ENCODE measurements at regions not wholly inside any gene's neighbourhood (a gene's known extent, or its start where the extent isn't known, plus 50 kb on each side); places are given as distances from the start of the nearest gene placed in this dataset.

- no peak overlapping the region for H3K9ac ChIP-seq (ENCODE audit: low read length)
- DNase-seq = no peak
Measured at GRCh38 chr10:131739206-131739605, 161.6 kb upstream of the PPP2R2D start.

GRCh38 chr10:131742500-131742951 lies 158.3 kb upstream of the PPP2R2D start:
- Histone ChIP-seq H3K4me3 (ENCODE audit: low read length) (no peak overlapping the region), H3K9me2 (replicated peaks; ENCODE audit: insufficient read depth, low read length) (no peaks in the 10 kb centered on the region), H3K36me3 (replicated peaks; ENCODE audit: insufficient read depth, low read length) (no peaks in the 10 kb centered on the region), H3K4me1 (ENCODE audit: low read length) (no peaks in the 10 kb centered on the region), H3K9ac (ENCODE audit: low read length) (no peak overlapping the region), H2AFZ (ENCODE audit: low read length) (no peak overlapping the region), H3K4me2 (ENCODE audit: low read depth, low read length) (no peak overlapping the region), H3K79me2 (ENCODE audit: low read length) (no peaks in the 10 kb centered on the region), H3K27me3 (replicated peaks; ENCODE audit: insufficient read depth, low read length) (0 out of 2 replicates have a peak, but pooled peaks cover 4% of the 10 kb centered on the region), H3K27ac (ENCODE audit: low read length) (no peak overlapping the region), H3F3A (ENCODE audit: insufficient read depth, low read length) (no peaks in the 10 kb centered on the region), H3K9me3 (replicated peaks; ENCODE audit: insufficient read depth, low read length) (no peaks in the 10 kb centered on the region), H4K20me1 (ENCODE audit: insufficient read depth, low read length) (no peaks in the 10 kb centered on the region)
- TF ChIP-seq EZH2 (optimal IDR thresholded peaks at IDR 0.05; ENCODE audit: low read depth, low read length) (no peak), EZH2phosphoT487 (IDR thresholded peaks at IDR 0.05; ENCODE audit: low read length) (no peak), CTCF (IDR thresholded peaks at IDR 0.05; ENCODE audit: low read length) (no peak)
- no peak for DNase-seq

More at GRCh38 chr10:131739206-131739605, 161.6 kb upstream of the PPP2R2D start:
- Histone ChIP-seq H3F3A (ENCODE audit: insufficient read depth, low read length) (no peaks in the 10 kb centered on the region), H3K4me3 (ENCODE audit: low read length) (no peak overlapping the region), H4K20me1 (ENCODE audit: insufficient read depth, low read length) (no peaks in the 10 kb centered on the region), H3K9me3 (replicated peaks; ENCODE audit: insufficient read depth, low read length) (no peaks in the 10 kb centered on the region), H3K27me3 (replicated peaks; ENCODE audit: insufficient read depth, low read length) (0 out of 2 replicates have a peak, but pooled peaks cover 5% of the 10 kb centered on the region), H3K27ac (ENCODE audit: low read length) (no peak overlapping the region), H3K9me2 (replicated peaks; ENCODE audit: insufficient read depth, low read length) (no peaks in the 10 kb centered on the region), H3K4me2 (ENCODE audit: low read depth, low read length) (no peak overlapping the region), H3K79me2 (ENCODE audit: low read length) (no peaks in the 10 kb centered on the region), H3K4me1 (ENCODE audit: low read length) (no peaks in the 10 kb centered on the region), H2AFZ (ENCODE audit: low read length) (no peak overlapping the region), H3K36me3 (replicated peaks; ENCODE audit: insufficient read depth, low read length) (no peaks in the 10 kb centered on the region)
- TF ChIP-seq CTCF (IDR thresholded peaks at IDR 0.05; ENCODE audit: low read length) (no peak), EZH2 (optimal IDR thresholded peaks at IDR 0.05; ENCODE audit: low read depth, low read length) (no peak), EZH2phosphoT487 (IDR thresholded peaks at IDR 0.05; ENCODE audit: low read length) (no peak)

- H3K9me3 ChIP-seq (replicated peaks; ENCODE audit: insufficient read depth, low read length) = no peaks in the 10 kb centered on the region
- no peak overlapping the region for H2AFZ ChIP-seq (ENCODE audit: low read length)
- H3K79me2 ChIP-seq (ENCODE audit: low read length) = no peaks in the 10 kb centered on the region
- H3K27ac ChIP-seq (ENCODE audit: low read length) = no peak overlapping the region
- no peaks in the 10 kb centered on the region for H3K4me1 ChIP-seq (ENCODE audit: low read length)
- no peaks in the 10 kb centered on the region for H3K9me2 ChIP-seq (replicated peaks; ENCODE audit: insufficient read depth, low read length)
- H3K4me3 ChIP-seq (ENCODE audit: low read length) = no peak overlapping the region
- DNase-seq = no peak
- TF ChIP-seq CTCF (IDR thresholded peaks at IDR 0.05; ENCODE audit: low read length) = no peak
- no peak for TF ChIP-seq EZH2phosphoT487 (IDR thresholded peaks at IDR 0.05; ENCODE audit: low read length)
- no peak for TF ChIP-seq EZH2 (optimal IDR thresholded peaks at IDR 0.05; ENCODE audit: low read depth, low read length)
- no peaks in the 10 kb centered on the region for H4K20me1 ChIP-seq (ENCODE audit: insufficient read depth, low read length)
- no peak overlapping the region for H3K4me2 ChIP-seq (ENCODE audit: low read depth, low read length)
- H3F3A ChIP-seq (ENCODE audit: insufficient read depth, low read length) = no peaks in the 10 kb centered on the region
- no peaks in the 10 kb centered on the region for H3K36me3 ChIP-seq (replicated peaks; ENCODE audit: insufficient read depth, low read length)
- 0 out of 2 replicates have a peak, but pooled peaks cover 4% of the 10 kb centered on the region for H3K27me3 ChIP-seq (replicated peaks; ENCODE audit: insufficient read depth, low read length)
- H3K9ac ChIP-seq (ENCODE audit: low read length) = no peak overlapping the region
Measured at GRCh38 chr10:131743190-131744151, 157.3 kb upstream of the PPP2R2D start.

All from MM.1S (cell line).